ENCODE measurements at regions not wholly inside any gene's neighbourhood (a gene's known extent, or its start where the extent isn't known, plus 50 kb on each side); places are given as distances from the start of the nearest gene placed in this dataset.
A peak's percentile ranks its signal among the peaks of the same experiment; 100 is the strongest.

DNA sequence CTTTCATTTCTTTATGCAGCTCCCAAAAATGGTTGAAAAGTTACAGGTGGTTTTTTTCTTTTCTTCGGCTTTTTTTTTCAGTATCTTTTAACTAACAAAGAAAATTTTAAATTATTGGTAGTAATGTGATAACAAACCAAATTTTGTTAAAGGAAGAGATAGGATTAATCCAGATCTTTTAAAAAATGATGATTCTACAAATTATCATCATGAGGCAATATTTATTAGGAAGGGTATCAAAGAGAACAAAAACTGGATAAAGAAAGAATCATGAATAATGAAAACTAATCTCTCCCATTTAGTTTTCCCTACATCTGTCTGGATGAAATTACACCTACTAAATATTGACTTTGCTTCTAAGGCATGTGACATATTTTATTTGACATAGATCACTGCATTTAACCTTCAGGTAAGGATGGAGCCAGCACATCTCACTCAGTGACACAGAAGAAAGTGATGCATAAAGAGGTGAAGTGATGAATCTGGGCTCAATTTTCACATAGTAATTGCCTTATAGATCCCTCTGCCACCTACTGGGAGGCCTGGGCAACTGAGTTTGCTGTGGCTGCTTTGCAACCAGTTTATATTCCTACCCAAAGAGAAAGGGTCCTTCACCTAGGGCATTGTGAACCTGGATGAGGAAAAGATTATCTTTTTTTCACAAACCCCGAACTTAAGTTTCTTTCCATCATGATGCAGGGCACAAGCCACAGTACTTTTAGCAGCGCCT, 155.6 kb downstream of the HNRNPD start:
- no peaks in the 10 kb centered on the region for H3K36me3 ChIP-seq
- DNase-seq = peak in 1 of 4 donors; percentile 6
- no peaks in the 10 kb centered on the region for H3K27me3 ChIP-seq
- no peak overlapping the region for H3K4me3 ChIP-seq
- no peaks in the 10 kb centered on the region for H3K9me3 ChIP-seq
- ATAC-seq = no peak
- H3K27ac ChIP-seq = no peak overlapping the region
- intact Hi-C loops (cut with DNase I) = no loop called here
- H3K4me1 ChIP-seq = no peaks in the 10 kb centered on the region
- TF ChIP-seq CTCF (IDR thresholded peaks at IDR 0.05) = no peak

GRCh38 chr4:82216219-82216618, 157.6 kb downstream of the HNRNPD start:
- Histone ChIP-seq H3K4me1 (no peaks in the 10 kb centered on the region), H3K36me3 (no peaks in the 10 kb centered on the region), H3K4me3 (no peak overlapping the region), H3K9me3 (no peaks in the 10 kb centered on the region), H3K27ac (no peak overlapping the region), H3K27me3 (no peaks in the 10 kb centered on the region)
- ATAC-seq (no peak), DNase-seq (no peak)
- intact Hi-C loops (cut with DNase I) = no loop called here
- no peak for TF ChIP-seq CTCF (IDR thresholded peaks at IDR 0.05)

DNA sequence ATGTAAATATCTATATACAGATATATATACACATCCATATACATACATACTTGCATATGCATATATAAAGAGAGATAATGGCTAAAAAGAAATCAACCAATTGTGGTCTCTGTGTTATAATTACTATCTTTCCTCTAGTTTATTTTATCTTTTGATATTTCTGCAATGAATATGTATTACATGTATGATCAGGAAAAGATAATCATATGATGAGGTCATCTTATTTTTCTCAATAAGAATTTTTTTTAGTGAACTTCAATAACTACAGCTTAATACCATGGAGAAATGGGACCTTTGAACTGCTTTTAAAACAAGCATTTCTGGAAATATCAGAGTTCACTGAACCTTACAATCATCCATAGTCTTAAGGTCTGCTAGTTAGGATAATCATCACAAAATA, 158.0 kb downstream of the HNRNPD start:
- no peaks in the 10 kb centered on the region for H3K9me3 ChIP-seq
- no peak for ATAC-seq
- no peaks in the 10 kb centered on the region for H3K36me3 ChIP-seq
- H3K27ac ChIP-seq = no peak overlapping the region
- TF ChIP-seq CTCF (IDR thresholded peaks at IDR 0.05) = no peak
- no peaks in the 10 kb centered on the region for H3K4me1 ChIP-seq
- no peak for DNase-seq
- intact Hi-C loops (cut with DNase I) = no loop called here
- H3K4me3 ChIP-seq = no peak overlapping the region
- no peaks in the 10 kb centered on the region for H3K27me3 ChIP-seq

DNA sequence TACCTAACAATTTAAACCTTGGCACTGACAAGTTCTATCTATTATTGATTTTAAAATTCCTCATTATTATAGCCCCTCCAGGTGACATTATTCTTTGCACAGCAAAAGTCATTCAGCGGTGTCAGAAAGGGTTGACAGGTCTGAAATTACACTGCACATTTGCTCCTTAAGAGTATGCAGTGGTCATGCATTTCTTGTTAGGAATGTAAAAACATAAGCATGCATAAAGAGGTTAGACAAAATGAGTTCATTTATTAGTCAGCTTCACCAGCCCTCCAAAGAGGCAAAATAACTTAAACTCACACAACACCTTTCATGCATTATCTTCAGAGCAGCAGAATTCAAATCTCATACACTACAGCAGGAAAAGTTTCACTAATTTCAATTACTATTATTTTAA, 158.8 kb downstream of the HNRNPD start:
- no peaks in the 10 kb centered on the region for H3K4me1 ChIP-seq
- no peak overlapping the region for H3K27ac ChIP-seq
- TF ChIP-seq CTCF (IDR thresholded peaks at IDR 0.05) = no peak
- DNase-seq (no peak), ATAC-seq (no peak)
- intact Hi-C loops (cut with DNase I) = no loop called here
- no peaks in the 10 kb centered on the region for H3K36me3 ChIP-seq
- no peaks in the 10 kb centered on the region for H3K9me3 ChIP-seq
- no peak overlapping the region for H3K4me3 ChIP-seq
- no peaks in the 10 kb centered on the region for H3K27me3 ChIP-seq

GRCh38 chr4:82213485-82214417, 160.0 kb downstream of the HNRNPD start:
- intact Hi-C loops (cut with DNase I) = no loop called here
- no peak for TF ChIP-seq CTCF (IDR thresholded peaks at IDR 0.05)
- H3K4me1 ChIP-seq = no peaks in the 10 kb centered on the region
- no peak overlapping the region for H3K27ac ChIP-seq
- DNase-seq = no peak
- H3K27me3 ChIP-seq = no peaks in the 10 kb centered on the region
- no peaks in the 10 kb centered on the region for H3K36me3 ChIP-seq
- no peak for ATAC-seq
- H3K4me3 ChIP-seq = no peak overlapping the region
- H3K9me3 ChIP-seq = no peaks in the 10 kb centered on the region
